HG03108 (cell line): ENCODE measurements at regions not wholly inside any gene's neighbourhood (a gene's known extent, or its start where the extent isn't known, plus 50 kb on each side); places are given as distances from the start of the nearest gene placed in this dataset.
A peak's percentile ranks its signal among the peaks of the same experiment; 100 is the strongest.

Experiments used
- ATAC-seq: cut with Tn5 transposase; IDR thresholded peaks from one replicate; pipeline ENCODE4 v1.9.1; 2021; ENCODE audit warnings: moderate library complexity; ENCODE audit not compliant: unreplicated experiment

DNA sequence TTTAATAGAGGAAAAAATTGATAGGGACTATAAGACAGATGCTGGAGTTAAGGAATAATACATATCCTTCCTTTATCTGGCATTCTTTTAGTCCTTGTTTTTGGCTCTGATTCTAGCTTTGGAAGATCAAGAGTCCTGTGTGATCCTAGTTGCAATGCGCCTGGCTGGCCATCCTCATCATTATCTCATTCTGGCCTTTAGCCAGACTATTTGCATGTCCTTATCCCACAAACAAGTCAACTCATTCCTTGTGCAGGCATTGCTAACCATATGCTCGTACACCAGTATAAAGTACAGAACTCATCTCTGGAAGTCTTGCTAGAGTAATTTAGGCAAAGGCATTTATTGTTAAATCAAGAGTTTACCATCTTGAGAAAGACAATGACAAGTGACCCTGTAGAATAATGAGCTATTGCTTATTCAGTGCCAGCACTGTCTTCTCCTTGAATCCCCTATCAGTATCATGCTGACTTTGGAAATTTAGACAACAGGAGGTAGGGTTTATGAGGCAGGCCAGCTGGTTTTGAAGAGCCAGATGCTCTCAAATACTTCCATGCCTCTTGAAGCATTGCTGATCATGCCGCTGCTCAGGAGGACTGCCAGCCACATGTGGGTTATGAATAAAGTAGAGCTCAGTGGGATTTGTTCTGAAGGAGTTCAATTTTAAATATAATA is 1730.3 kb upstream of the TENM3 start:
- no peak for ATAC-seq

DNA sequence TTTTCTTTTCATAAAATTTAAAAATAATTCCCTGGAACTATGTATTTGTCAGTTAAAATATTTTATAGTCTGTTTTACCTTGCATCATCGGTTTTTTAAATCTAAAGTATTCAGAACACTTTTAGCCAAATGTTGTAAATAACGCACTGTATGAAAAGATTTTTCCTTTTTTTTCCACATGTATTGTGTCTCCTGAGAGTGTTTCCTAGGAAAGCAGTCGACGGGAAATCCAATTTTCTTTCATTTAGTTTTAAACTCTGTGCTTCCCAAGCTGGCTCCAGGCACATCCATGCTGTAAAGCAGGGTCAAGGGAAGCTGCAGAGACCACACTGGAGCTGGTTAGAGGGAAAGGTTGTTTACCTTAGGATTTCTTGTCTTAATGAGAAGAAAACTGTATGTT is 1724.3 kb upstream of the TENM3 start:
- no peak for ATAC-seq

DNA sequence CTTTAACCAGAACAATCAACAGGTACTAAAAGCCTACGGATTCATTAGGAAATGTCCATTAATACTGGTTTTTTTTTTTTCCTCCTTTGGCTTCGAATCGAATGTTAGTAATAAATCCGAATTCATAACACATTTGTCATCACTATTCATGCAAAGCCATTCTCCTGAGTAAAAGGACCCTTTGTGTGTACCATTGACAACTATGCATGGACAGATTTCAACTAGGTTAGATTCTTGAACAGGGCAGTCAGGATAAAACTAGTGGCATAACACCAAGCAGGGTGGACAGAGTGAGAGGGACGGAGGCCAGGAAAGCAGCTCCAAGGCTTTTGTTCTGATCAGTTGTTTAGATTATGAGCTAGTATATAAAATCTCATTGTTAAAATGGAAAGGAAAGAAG is 1722.0 kb upstream of the TENM3 start:
- ATAC-seq, result no peak

DNA sequence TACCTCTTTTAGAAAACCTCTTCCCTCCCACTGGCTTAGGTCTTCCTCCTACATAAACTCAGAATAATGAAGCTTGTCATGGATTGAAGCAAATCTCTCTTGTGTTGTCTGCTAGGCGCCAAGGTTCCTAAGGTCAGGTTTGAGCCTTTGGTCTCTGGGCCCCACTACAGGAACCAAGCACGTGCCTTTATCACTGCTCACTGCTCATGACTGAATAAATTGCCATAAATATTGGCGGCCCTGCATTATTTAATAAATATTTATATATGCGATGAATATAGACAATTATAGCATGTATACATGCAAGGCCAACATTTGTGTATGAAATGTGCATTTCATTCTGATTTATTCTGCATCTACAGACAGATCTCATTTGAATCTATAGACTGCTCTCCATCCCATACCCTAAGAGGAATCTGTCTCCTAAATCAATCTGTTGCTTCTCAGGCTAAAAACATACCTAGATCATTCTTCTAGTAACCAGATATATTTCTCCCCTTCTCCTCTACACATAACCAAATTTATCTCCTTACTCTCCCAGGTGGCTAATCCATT is 1717.6 kb upstream of the TENM3 start:
- ATAC-seq, result no peak

DNA sequence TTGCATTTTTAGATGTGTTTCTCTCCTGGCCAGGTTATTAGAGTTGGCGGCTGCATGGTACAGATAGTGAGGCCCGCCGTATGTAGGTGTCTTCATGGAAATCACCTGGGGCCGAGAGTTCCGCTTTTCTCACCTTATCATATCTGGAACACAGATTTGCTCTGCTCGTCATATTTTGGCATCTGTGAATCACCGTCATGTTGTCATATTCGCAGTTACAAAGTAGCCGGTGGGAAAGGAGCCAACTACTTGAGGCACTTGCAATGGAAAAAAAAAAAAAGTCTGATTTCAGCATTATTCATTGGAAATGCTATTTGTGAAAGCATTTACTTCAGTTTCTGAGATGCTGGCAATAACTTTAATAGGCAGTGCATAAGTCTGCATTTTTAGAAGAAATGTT is 1715.2 kb upstream of the TENM3 start:
- no peak for ATAC-seq

DNA sequence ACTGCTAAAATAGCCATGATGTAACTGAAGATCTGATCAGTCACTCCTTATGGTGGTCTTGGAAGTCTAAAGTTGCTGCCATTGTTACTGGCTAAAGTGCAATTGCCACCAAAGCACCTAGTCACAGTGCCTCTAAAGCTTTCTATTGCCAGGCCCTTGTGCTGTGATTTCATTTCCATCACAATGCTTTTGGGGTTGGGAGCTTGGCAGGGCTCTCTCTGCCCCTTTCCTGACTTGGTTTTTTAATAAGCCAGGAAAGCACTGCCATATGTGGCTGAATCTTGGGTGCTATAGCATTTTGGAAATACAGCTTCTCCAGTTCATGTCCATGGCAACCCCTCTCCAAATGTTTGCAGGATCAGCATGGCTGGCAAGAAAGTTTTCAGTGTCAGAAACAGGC is 1712.4 kb upstream of the TENM3 start:
- no peak for ATAC-seq

DNA sequence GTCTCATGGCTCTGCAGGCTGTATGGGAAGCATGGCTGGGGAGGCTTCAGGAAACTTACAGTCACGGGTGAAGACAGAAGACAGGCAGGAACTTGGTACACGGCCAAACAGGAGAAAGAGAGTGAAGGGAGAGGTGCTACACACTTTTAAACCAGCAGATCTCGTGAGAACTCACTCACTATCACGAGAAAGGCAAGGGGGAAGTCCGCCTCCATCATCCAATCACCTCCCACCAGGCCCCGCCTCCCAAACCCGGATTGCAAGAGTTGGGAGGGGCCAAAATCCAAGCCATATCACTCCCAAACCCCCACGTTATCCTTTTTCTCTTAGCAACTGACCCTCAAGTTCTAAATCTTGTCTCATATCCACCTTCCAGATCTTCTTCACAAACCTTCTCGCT is 1710.5 kb upstream of the TENM3 start:
- ATAC-seq, result no peak

DNA sequence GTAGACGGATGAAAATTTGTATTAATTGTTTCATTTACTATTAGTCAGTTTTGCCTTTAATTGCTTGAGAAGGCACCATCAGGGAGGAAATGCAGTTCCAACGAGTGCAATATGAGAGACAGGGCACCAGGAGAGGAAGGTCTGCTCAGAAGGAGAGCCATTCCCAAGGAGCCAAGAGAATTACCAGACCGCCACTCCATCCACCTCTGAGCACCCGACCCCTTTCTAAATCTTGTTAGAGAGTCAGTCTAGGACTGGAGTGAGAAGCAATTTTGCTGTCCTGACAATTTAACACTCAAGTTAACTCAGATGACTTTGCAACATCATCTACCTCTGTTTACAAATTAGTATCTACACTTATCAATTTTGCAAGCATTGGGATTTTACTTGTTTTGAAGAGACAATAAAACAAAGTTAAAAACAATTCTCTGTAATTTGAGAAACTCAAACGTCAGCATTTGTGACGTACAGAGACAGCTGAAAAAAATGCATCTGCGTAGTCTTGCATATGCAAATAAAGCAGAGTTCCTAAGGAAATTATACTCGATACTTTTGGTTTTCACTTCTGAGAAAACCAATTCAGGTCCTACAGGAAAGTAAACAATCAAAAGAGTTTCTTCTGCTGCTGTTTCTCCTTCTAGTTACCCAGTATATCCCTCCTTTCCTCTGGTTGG is 1704.7 kb upstream of the TENM3 start:
- no peak for ATAC-seq

DNA sequence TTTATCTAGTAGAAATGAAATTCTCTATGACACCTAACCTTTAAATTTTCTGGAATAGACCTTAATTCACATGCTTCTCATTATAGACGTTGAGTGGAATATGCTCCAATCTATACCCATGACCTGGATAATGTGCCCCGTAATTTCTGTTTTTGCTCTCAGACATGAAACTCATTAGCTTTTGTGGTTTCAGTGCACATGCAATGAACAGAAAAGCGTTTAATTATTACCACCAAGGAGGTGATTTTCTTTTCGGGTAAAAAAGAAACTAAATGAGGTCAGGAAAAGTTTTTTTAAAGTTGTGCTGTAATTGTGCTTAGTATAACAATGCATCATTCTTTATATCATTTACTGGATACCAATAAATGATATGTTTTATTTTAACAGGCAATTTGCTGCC is 1703.9 kb upstream of the TENM3 start:
- ATAC-seq, result peak; percentile 63

DNA sequence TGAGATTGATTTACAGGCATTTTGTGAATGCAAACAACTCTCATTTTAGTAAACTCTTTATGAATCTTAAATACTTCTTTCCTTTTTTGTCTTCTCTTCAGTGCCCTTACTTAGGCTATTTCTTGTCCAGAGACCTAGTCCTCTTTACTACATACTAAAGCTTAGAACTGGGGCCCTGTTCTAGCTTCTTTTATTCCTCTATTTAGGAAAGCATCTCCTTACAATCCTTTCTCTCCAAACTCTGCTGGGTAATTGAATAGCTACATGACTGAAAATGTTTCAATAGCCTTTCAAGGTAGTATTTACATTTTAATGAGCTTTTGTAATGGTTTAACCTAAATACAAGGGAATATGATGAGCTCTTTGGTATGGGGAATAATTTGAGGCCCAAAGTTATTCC is 1701.5 kb upstream of the TENM3 start:
- no peak for ATAC-seq

DNA sequence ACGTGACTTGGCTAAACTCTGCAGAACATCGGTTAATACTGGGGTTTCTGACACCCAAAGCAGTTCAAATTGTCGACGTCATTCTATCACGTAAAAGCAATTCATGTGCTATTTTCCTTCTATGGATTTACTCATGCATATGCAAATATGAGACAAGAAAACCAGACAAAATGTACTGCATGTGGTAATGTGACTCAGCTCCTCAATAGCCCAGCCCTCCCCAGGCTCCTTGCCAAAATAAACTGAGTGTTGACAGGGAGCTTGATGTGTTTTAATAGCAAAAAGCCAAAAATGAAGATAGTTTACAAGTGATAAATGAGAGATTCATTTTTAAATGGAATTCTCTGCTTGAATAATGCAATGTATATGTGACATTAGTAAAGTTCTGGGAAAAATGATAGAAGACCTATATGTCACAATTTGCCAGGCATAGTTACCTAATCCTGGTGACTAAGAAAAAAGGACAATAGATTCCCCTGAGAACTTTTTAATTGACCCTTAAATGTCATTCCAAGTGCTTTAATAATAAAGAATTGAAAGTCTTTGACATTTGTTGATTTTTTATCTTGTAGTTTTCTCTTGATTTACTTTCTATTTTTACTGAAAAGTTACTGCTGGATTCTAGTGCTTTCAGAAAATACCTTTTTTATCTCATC is 1700.6 kb upstream of the TENM3 start:
- no peak for ATAC-seq

DNA sequence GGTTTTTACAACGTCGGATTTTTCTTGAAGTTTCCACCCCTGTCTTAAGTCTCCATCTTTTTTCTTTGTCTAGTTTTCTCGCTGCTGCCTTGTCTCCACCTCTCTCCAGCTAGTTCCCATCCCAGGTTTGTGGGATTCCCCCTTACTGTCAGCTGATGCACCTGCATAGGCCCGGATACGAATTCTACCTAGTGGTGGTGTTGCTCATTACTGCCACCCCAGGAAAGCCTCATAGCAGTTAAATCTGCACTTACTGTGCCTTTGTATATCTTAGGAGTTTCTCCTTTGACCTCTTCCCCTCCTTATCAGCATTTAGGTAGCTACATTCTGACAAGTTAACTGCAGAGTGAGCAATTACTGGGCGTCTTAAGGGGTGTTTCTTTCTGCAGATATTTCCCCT is 1693.1 kb upstream of the TENM3 start:
- no peak for ATAC-seq

DNA sequence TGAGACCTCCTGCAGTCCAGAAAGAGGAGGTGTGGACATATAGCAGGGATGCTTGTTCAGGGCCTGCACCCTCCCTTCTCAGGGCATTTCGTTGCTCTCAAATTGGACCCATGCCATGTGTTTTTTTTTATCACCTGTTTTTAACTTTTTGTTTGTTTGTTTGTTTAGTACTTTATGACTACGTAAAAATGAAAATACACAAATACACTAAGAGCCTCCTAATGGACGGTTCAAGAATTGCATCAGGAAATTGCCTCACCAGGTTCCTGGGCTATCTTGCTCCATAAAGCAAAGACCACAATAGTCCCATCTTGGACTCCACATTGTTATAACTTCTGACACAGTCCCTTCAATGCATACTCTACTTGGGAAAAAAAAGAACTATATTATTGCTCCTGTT is 1685.9 kb upstream of the TENM3 start:
- no peak for ATAC-seq

DNA sequence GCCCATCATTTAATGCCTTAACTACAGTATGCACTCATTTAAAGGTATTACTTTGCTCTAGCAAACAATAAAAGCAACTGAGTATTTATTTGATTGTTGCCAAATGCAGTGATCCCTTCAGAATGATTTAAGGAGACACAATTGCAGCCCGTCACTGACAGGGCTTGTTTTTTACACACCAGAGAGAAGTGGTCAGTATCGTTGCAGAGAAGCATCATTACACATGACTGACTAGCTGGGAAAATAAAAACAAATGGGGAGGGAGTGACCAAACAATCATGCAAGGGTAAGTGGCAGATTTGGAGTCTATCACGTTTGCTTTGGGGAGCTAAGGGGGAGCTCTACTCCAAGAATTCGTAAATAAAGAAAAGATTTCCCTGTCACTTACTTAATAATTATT is 1685.3 kb upstream of the TENM3 start:
- no peak for ATAC-seq

DNA sequence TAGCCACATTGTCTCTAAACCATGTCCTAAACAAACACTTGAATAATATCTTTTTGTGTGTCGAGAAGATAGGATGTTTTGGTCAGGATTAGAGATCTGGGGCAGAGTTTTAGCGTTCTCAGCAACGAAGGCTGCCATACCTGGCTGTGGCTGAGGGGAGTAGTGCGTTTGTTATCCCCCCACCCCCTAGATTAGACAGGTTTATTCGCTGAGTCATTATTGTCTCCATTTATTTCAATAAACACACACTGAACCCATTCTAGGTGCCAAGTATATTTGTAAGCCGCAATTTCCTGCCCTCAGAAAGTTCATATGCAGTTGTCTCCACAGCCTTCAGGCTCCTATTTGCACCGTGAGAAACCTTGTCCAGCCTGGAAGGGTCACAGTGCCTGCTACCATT is 1684.8 kb upstream of the TENM3 start:
- ATAC-seq, result no peak

DNA sequence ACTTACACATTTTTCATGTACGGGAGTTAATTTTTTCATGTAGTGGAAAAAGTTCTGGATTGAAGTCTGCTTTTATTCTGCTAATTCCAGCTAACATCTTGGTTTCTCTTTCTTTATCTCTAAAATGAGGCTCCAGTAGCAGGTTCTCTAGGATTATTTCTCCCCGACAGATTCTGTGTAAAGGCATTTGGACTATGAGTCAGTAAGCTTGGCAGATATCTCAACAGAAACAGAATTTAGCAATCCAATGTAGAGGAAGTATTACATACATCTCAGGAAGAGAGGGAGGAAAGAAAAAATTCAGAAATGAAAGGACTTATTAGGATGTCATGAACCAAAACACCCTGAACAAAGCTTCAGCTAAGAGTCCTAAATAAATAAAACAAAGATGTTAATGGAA is 1682.3 kb upstream of the TENM3 start:
- ATAC-seq, result no peak

DNA sequence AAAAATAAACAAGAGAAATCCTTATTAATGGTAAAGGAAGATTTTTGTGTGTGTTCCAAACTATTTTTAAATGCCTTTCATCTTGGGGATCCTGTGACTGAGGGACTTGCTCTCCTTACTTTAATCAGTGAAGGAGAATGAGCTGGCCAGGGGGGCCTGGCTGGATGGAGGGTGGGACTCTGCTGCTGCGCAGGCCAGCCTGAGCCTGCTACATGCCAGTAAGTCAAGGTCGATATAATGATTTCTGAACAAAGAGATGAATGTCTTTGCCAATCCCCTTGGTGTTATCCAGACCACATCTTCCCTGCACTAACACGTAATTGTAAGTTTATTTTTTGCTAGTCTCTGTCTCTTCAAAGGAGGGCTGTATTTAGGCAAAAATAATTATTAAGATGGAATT is 1679.2 kb upstream of the TENM3 start:
- no peak for ATAC-seq

DNA sequence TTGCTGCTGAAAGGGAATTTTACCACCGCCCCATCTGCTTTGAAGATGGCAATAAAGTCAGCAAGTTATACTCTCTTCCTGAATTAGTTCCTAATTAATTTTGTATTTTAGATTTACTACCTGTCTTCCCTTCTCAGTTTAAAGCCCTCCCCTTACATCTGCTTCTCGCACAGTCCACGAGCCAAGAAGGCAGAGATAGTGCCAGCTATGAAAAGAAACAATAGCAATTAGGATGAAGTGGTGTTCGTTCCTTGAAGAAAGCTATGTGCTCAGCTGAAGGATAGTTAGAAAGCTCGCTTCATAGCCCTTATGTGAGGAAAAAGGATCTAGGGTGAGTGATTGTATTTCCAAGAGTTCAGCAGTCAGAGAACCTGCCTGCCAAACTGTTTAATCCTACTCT is 1678.8 kb upstream of the TENM3 start:
- ATAC-seq, result no peak

DNA sequence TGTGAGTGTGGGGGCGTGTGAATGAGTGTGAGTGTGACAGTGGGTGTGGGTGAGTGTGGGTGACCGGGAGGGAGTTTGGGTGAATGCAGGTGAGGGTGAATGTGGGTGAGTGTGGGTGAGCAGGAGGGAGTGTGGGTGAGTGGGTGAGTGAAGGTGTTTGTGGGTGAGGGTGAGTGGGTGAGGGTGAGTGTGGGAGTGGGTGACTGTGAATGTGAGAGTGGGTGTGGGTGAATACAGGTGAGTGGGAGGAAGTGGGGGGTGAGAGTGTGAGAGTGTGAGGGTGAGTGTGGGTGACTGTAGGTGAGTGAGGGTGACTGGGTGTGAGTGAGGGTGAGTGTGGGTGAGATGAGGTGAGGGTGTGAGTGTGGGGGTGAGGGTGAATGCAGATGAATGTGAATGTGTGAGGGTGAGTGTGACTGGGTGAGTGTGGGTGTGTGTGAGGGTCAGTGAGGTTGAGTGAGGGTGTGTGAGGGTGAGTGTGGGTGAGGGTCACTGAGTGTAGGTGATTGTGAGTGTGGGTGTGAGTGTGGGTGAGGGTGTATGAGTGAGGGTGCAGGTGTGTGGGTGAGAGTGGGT is 1677.3 kb upstream of the TENM3 start:
- no peak for ATAC-seq

DNA sequence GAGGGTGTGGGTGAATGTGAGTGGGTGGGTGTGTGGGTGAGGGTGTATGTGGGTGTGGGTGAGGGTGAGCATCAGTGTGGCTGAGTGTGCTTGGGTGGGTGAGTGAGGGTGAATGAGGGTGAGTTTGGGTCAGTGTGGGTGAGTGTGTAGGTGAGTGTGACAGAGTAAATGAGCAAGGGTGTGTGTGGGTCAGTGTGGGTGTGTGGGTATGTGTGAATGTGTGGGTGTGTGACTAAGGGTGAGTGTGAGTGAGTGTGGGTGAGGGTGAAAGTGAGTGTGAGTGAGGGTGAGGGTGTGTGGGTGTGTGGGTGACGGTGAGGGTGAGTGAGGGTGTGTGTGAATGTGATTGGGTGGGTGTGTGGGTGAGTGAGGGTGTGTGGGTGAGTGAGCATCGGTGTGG is 1676.7 kb upstream of the TENM3 start:
- no peak for ATAC-seq

DNA sequence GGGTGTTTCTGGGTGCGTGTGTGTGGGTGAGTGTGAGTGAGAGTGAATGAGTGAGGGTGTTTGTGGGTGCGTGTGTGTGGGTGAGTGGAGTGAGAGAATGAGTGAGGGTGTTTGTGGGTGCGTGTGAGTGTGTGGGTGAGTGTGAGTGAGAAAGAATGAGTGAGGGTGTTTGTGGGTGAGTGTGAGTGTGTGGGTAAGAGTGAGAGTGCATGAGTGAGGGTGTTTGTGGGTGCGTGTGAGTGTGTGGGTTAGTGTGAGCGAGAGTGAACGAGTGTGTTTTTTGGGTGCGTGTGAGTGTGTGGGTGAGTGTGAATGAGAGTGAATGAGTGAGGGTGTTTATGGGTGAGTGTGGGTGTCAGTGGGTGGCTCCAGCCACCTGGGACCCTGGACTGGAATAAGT is 1676.1 kb upstream of the TENM3 start:
- ATAC-seq, result no peak

DNA sequence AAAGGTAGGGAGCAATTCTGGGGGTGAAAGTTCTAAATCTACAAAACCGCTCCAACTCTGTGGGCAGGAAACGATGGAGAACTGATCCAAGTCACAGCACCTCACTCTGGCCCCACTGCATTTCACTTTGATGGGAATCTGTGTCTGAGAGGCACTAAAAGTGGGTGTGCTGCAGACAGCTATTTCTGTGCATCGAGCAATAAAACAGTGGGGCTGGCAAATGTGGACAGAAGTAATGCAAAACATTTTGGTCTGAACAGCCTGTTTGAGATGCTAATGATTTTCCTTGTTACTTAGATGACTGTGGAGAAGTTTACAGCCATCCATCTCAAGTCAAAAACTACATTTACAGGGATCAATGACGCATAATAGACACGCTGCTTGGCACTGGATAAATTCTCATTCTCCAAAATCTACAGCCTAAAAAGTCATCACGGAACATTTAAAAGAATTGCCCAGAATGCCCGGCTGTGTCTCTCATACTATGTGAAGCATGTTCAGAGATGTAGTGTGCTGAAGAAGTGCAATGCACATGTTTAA is 1671.6 kb upstream of the TENM3 start:
- ATAC-seq, result no peak
